ENCODE measurements at regions not wholly inside any gene's neighbourhood (a gene's known extent, or its start where the extent isn't known, plus 50 kb on each side); places are given as distances from the start of the nearest gene placed in this dataset.

DNA sequence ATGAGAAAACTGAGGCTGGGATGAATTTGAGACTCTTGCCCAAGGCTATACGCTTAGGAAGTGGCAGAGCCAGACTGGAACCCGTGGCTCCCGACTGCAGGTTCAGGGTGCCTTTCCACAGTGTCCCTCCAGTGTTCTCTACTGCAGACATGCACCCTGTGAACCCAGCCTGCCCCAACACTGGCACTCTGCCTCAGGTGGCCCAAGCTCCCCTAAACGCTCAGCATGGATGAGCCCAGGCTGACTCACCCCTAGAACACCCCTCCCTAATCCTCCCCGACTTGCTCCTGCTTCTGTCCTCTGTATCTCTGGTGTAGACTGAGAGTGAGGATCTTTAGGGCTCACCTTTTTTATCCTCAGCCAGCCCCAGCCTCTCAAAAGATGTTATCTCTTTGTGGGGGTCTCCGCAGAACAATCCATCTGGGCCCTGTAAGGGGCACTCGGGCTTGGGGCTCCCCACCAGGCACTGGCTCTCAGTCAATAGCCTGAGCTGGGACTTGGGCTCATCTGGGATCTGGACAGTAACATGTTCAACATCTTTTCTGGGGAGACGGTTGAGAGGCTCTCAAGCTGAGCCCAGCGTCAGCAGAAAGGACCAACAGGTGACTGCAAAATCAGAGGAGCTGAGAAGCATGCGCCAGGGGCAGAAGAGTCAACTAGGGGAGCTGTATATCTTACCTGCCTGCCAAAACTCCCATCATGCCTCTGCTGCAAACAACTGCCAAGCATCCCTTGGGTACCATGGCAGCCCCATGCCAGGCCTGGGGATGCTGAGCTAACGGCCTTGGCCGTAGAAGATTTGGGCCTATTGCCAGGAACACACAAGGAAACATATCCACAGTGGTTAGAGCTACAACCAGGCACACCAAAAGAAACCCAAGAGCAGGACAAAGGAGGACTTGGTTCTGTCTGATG lies 176.2 kb downstream of the BUD13 start:
- TF ChIP-seq CTCF (IDR thresholded peaks at IDR 0.05; ENCODE audit: extremely low read depth, insufficient read depth, missing control alignments), result no peak

GRCh38 chr11:116595305-116595880 lies 177.4 kb downstream of the BUD13 start:
- DNase-seq (ENCODE audit: low spot score), result no peak
- in situ Hi-C loops (cut with MboI; ENCODE audit: low pct_unique_long_range_greater_than_20kb, low sequenced_read_pairs, unreplicated experiment), result no loop called here
- no peak for TF ChIP-seq CTCF (IDR thresholded peaks at IDR 0.05; ENCODE audit: extremely low read depth, insufficient read depth, missing control alignments)

More for the DNA sequence above, 176.2 kb downstream of the BUD13 start:
- in situ Hi-C loops (cut with MboI; ENCODE audit: low pct_unique_long_range_greater_than_20kb, low sequenced_read_pairs, unreplicated experiment), result no loop called here
- DNase-seq (ENCODE audit: low spot score), result no peak

DNA sequence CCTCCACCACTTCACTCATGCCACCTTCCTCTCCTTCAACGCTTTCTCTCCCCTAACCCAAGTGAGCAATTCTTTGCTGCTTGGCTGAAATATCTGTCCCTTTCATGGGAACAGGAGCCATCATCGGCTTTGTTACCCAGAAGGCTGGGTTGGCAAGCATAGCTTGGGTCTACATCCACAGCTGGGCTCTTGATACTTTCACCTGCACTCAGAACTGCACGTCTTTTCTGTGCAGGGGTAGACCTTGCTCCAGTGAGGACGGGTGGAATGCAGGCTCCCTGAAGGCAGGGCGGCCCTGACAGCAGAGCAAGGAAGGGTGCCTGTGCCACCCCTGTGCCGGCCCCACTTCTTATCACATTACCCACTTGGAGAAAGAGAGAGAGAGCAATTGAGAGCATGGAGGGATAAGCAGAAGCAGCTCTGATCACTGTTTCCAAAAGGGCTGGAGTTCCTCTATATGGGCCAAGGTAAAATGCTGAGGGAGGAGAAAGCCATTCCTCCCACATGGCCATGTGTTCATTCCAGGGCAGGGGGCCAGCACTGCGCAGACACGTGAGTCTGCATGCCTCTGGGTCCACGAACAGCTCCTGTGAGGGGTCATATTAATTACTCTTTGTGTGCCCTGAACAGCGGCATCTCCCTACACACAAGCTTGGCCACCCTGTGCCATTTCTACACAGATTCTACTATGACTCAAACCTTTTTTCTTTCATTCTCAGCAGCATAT lies 181.8 kb downstream of the BUD13 start:
- in situ Hi-C loops (cut with MboI; ENCODE audit: low pct_unique_long_range_greater_than_20kb, low sequenced_read_pairs, unreplicated experiment), result no loop called here
- DNase-seq (ENCODE audit: low spot score), result no peak
- TF ChIP-seq CTCF (IDR thresholded peaks at IDR 0.05; ENCODE audit: extremely low read depth, insufficient read depth, missing control alignments), result no peak

- TF ChIP-seq CTCF (IDR thresholded peaks at IDR 0.05; ENCODE audit: extremely low read depth, insufficient read depth, missing control alignments), result no peak
- in situ Hi-C loops (cut with MboI; ENCODE audit: low pct_unique_long_range_greater_than_20kb, low sequenced_read_pairs, unreplicated experiment), result no loop called here
- DNase-seq (ENCODE audit: low spot score), result no peak
Observed at GRCh38 chr11:116589402-116589801, 183.4 kb downstream of the BUD13 start.

DNA sequence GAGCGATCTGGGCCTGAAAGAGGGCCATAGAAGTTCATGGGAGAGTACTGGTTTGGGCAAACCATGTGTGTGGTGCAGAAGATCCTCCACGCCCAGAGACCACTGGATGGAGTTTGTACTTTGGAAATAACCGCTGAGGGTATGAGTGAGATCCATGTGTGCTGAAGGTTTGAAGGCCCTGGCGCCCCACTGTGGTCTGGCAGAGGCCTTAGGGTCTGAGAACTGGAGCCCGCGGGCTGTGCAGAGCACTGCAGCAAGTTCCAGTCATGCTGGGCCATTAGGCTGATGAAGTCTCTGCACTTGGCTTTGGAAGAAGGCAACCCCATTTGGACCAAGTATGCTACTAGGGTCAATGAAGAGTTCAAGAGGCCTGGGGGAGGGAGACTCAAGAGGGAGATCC lies 186.4 kb downstream of the BUD13 start:
- no peak for DNase-seq (ENCODE audit: low spot score)
- TF ChIP-seq CTCF (IDR thresholded peaks at IDR 0.05; ENCODE audit: extremely low read depth, insufficient read depth, missing control alignments), result no peak
- in situ Hi-C loops (cut with MboI; ENCODE audit: low pct_unique_long_range_greater_than_20kb, low sequenced_read_pairs, unreplicated experiment), result no loop called here

DNA sequence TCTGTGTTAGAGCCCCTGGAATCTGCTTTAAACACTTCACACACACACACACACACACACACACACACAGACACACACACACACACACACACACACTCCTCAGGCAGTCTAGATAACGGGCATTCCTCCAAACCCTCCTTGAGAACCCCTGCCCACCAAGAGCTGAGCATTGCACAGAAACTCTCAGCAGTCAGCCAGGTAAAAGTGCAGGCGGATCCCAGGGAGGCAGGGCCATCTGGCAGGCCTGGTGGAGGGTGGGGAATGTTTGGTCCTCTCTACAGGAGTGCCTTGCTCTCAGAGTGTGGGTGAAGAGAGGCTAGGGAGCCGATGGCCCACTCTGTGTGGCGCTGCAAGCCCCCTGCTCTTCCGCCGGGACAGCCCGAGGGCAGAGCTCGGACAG lies 190.2 kb downstream of the BUD13 start:
- no peak for DNase-seq (ENCODE audit: low spot score)
- TF ChIP-seq CTCF (IDR thresholded peaks at IDR 0.05; ENCODE audit: extremely low read depth, insufficient read depth, missing control alignments), result no peak
- in situ Hi-C loops (cut with MboI; ENCODE audit: low pct_unique_long_range_greater_than_20kb, low sequenced_read_pairs, unreplicated experiment), result no loop called here

Data from GM13977 (cell line).